GM19397 (cell line): ENCODE measurements at regions not wholly inside any gene's neighbourhood (a gene's known extent, or its start where the extent isn't known, plus 50 kb on each side); places are given as distances from the start of the nearest gene placed in this dataset.
"Not testable (repeated sequence)": the region's sequence is repeated elsewhere in the genome, so short reads cannot be mapped to it uniquely, and the experiment has no call there.

Experiments
- ATAC-seq: cut with Tn5 transposase; IDR thresholded peaks from one replicate; pipeline ENCODE4 v1.9.1; 2021; ENCODE audit warnings: mild to moderate bottlenecking, moderate library complexity; ENCODE audit not compliant: unreplicated experiment

GRCh38 chr21:35622612-35623011 is 437.7 kb downstream of the SETD4 start:
- no peak for ATAC-seq

- no peak for ATAC-seq
Measured at GRCh38 chr21:35619184-35619583, 441.1 kb downstream of the SETD4 start.

- no peak for ATAC-seq
Measured at GRCh38 chr21:35617491-35617890, 442.8 kb downstream of the SETD4 start.

GRCh38 chr21:35616090-35616489 is 444.2 kb downstream of the SETD4 start:
- ATAC-seq = no peak

- no peak for ATAC-seq
Measured at GRCh38 chr21:35615325-35615724, 445.0 kb downstream of the SETD4 start.

GRCh38 chr21:35614396-35614921 is 445.9 kb downstream of the SETD4 start:
- no peak for ATAC-seq

- ATAC-seq = no peak
Measured at GRCh38 chr21:35611708-35612132, 448.6 kb downstream of the SETD4 start.

GRCh38 chr21:35609263-35609662 is 451.1 kb downstream of the SETD4 start:
- ATAC-seq = no peak

- ATAC-seq = no peak
Measured at GRCh38 chr21:35607406-35607805, 452.9 kb downstream of the SETD4 start.

GRCh38 chr21:35606578-35606977 is 453.7 kb downstream of the SETD4 start:
- ATAC-seq = no peak

GRCh38 chr21:35606146-35606545 is 454.2 kb downstream of the SETD4 start:
- no peak for ATAC-seq

GRCh38 chr21:35603494-35603893 is 456.8 kb downstream of the SETD4 start:
- ATAC-seq = no peak

GRCh38 chr21:35602811-35603362 is 457.4 kb downstream of the SETD4 start:
- ATAC-seq = no peak

GRCh38 chr21:35601211-35601610 is 459.1 kb downstream of the SETD4 start:
- no peak for ATAC-seq

GRCh38 chr21:35599164-35599563 is 461.2 kb downstream of the SETD4 start:
- ATAC-seq = no peak

- no peak for ATAC-seq
Measured at GRCh38 chr21:35597750-35598339, 462.5 kb downstream of the SETD4 start.

- no peak for ATAC-seq
Measured at GRCh38 chr21:35594905-35595304, 465.4 kb downstream of the SETD4 start.

- no peak for ATAC-seq
Measured at GRCh38 chr21:35593000-35593502, 467.3 kb downstream of the SETD4 start.

GRCh38 chr21:35590284-35590683 is 470.0 kb downstream of the SETD4 start:
- not testable (repeated sequence) for ATAC-seq

GRCh38 chr21:35587841-35588380 is 472.4 kb downstream of the SETD4 start:
- ATAC-seq = no peak

GRCh38 chr21:35586305-35586704 is 474.0 kb downstream of the SETD4 start:
- ATAC-seq = no peak

- no peak for ATAC-seq
Measured at GRCh38 chr21:35585878-35586277, 474.4 kb downstream of the SETD4 start.
